GM23248 (cell line): ENCODE measurements at regions not wholly inside any gene's neighbourhood (a gene's known extent, or its start where the extent isn't known, plus 50 kb on each side); places are given as distances from the start of the nearest gene placed in this dataset.

Experiments used
- EZH2 ChIP-seq: fragments of 200-600 bp; sonication (generic); IDR thresholded peaks from 2 replicates; pipeline ENCODE4 v1.6.1; 2018; ENCODE audit warnings: antibody characterized with exemption, mild to moderate bottlenecking; ENCODE audit not compliant: insufficient read depth, poor library complexity, severe bottlenecking
- EZH2phosphoT487 ChIP-seq: fragments of 200-600 bp; sonication (generic); IDR thresholded peaks from 2 replicates; pipeline ENCODE4 v1.6.1; 2018; ENCODE audit warnings: antibody characterized with exemption, moderate library complexity, mild to moderate bottlenecking, low read depth; ENCODE audit not compliant: insufficient read depth

DNA sequence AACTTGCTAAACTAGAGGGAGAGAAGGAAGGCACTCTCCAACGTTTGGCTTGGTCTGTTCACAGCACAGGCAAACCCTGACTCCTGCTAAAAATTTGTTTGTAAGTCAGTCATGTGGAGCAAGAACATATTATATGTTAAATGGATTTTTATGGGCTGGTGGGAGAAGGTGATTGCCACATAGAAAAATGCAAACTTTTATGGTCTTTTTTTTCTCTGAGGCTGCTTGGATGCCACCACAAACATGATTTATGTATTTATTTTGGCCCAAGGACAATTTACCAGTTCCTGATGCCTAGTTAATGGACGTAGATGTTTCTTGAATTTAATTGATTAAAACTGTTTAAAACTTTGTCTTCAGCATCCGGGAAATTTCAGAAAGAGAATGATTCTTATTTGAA lies 274.2 kb upstream of the MYOCD start:
- TF ChIP-seq EZH2 (no peak), EZH2phosphoT487 (no peak)
